GM12874 (cell line): ENCODE measurements at regions not wholly inside any gene's neighbourhood (a gene's known extent, or its start where the extent isn't known, plus 50 kb on each side); places are given as distances from the start of the nearest gene placed in this dataset.

Experiments
- CTCF ChIP-seq: IDR thresholded peaks from 2 replicates; pipeline ENCODE4 v1.5.1; 2011; ENCODE audit warnings: low read depth, mild to moderate bottlenecking, control low read depth, low read length, moderate library complexity; ENCODE audit not compliant: insufficient read depth

- TF ChIP-seq CTCF = no peak
Measured at GRCh38 chr11:8800520-8801110, 110.4 kb upstream of the AKIP1 start.

- no peak for TF ChIP-seq CTCF
Measured at GRCh38 chr11:8801121-8801520, 109.9 kb upstream of the AKIP1 start.

- no peak for TF ChIP-seq CTCF
Measured at GRCh38 chr11:8802251-8802650, 108.7 kb upstream of the AKIP1 start.

GRCh38 chr11:8803973-8804372, 107.0 kb upstream of the AKIP1 start:
- TF ChIP-seq CTCF = no peak

- TF ChIP-seq CTCF = no peak
Measured at GRCh38 chr11:8805296-8805695, 105.7 kb upstream of the AKIP1 start.

GRCh38 chr11:8806974-8807373, 104.0 kb upstream of the AKIP1 start:
- no peak for TF ChIP-seq CTCF

GRCh38 chr11:8807544-8808225, 103.3 kb upstream of the AKIP1 start:
- TF ChIP-seq CTCF = no peak
